ENCODE measurements at regions not wholly inside any gene's neighbourhood (a gene's known extent, or its start where the extent isn't known, plus 50 kb on each side); places are given as distances from the start of the nearest gene placed in this dataset.

GRCh38 chr3:76245622-76246021 lies 460.3 kb upstream of the ZNF717 start:
- no peak for TF ChIP-seq CTCF (IDR thresholded peaks at IDR 0.05; ENCODE audit: low read length)
- TF ChIP-seq EZH2 (optimal IDR thresholded peaks at IDR 0.05; ENCODE audit: low read depth, low read length) = no peak
